Erythroblast (primary cell): ENCODE measurements at regions not wholly inside any gene's neighbourhood (a gene's known extent, or its start where the extent isn't known, plus 50 kb on each side); places are given as distances from the start of the nearest gene placed in this dataset.

Experiments
- GATA1 ChIP-seq: IDR thresholded peaks from 2 replicates; pipeline ENCODE4 v1.6.1; 2011; ENCODE audit warnings: low read depth, mild to moderate bottlenecking, control low read depth, low read length, moderate library complexity
- POLR2A ChIP-seq: IDR thresholded peaks from 2 replicates; pipeline ENCODE4 v1.6.1; 2011; ENCODE audit warnings: mild to moderate bottlenecking, low read length

DNA sequence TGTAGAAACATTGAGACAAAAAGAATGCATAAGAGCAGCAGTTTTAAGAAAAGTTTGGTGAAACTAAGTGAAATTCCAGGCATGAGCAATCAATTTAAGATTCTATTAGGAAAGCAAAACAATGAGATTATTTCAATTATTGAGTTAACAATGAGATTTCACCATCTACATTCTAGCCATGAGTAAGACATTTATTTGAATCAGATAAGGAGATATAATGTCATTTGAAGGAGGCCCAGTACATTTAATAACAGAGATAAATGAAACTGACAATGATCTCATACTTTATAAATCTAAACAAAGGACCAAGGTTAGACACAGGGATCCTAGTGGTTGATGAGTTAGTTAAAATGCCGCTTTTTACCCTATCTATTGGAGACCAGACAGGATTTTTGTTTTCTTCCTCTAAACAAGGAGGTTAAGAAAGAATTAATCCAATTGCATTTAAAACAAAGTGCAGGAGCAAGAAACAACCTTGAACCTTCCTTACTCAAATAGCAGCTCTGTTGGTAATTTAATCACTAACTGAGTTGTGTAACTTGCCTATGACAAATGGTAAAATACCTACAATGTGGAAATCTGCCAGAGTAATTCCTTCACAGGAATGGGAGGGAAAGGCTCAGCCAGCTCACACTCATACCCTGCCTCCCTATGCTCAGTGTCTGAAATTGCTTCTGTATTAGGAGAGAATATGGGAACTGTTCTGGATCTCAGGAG is 103.5 kb upstream of the NR3C1 start:
- TF ChIP-seq POLR2A (no peak), GATA1 (no peak)
